HCT116 (cell line): ENCODE measurements at regions not wholly inside any gene's neighbourhood (a gene's known extent, or its start where the extent isn't known, plus 50 kb on each side); places are given as distances from the start of the nearest gene placed in this dataset.

ENCODE experiments used
- ATAC-seq: fragments of 200-7000 bp; cut with Tn5 transposase; 2 replicates; pipeline ENCODE4 v1.9.1; 2020; ENCODE audit warnings: mild to moderate bottlenecking, moderate library complexity
- BruUV-seq: library from RNA; stranded (reverse); fragments of 400-500 nt; replicated peaks from 2 replicates; lab custom pipeline; 2021; lab: Mats Ljungman, UMichigan
- CTCF ChIA-PET: fragments of 300-600 bp; sonication (Branson Sonifier 250); formaldehyde crosslinking; loops from one replicate; lab custom pipeline; 2021; ENCODE audit warnings: antibody characterized with exemption; lab: Charles Lee
- POLR2A ChIA-PET: fragments of 300-600, 350-600 bp; sonication (Branson Sonifier 250); formaldehyde crosslinking; loops from one replicate; lab custom pipeline; 2021; ENCODE audit warnings: antibody characterized with exemption; lab: Charles Lee
- RAD21 ChIA-PET, 2 experiments: fragments of 300-600 bp; sonication (Branson Sonifier 250); formaldehyde crosslinking; loops; one replicate each; lab custom pipeline; 2023; ENCODE audit warnings: low total read pairs in 2 of 2; ENCODE audit not compliant: uncharacterized antibody in 2 of 2, unreplicated experiment in 2 of 2, low non-redundant PET in 1 of 2; lab: Charles Lee
- DNase-seq: peaks from one replicate; pipeline ENCODE4 v3.0.0-alpha.2; 2010; ENCODE audit warnings: low read depth, low spot score
- H2AFZ ChIP-seq: fragments of 200-600 bp; shearing (Covaris generic), sonication (generic); 2 replicates; pipeline ENCODE4 v1.6.1; 2017; ENCODE audit warnings: low read depth, mixed run types, mixed read lengths, antibody characterized with exemption, low read length; ENCODE audit not compliant: poor library complexity, severe bottlenecking
- H3K27ac ChIP-seq: 2 replicates; pipeline ENCODE4 v1.5.1; 2012; ENCODE audit warnings: low read depth, low read length
- H3K27me3 ChIP-seq: fragments of 200-600 bp; sonication (generic); 2 replicates; pipeline ENCODE4 v1.6.1; 2016; ENCODE audit warnings: mixed run types, low read length, mixed read lengths; ENCODE audit not compliant: insufficient read depth
- H3K36me3 ChIP-seq, 2 experiments: fragments of 200-500 bp in 1 of 2; fragments of 200-600 bp in 1 of 2; sonication (Bioruptor generic) in 1 of 2; sonication (generic) in 1 of 2; 2 replicates each; pipeline versions ENCODE4 v1.5.1 to v1.6.1; 2014 to 2016; ENCODE audit warnings: low read length in 2 of 2, inconsistent platforms in 1 of 2, mixed read lengths in 1 of 2, mixed run types in 1 of 2; ENCODE audit not compliant: insufficient read depth in 2 of 2, control insufficient read depth in 1 of 2
- H3K4me1 ChIP-seq, 2 experiments: fragments of 200-600 bp in 1 of 2; sonication (generic) in 1 of 2; 2 replicates each; pipeline versions ENCODE4 v1.5.1 to v1.6.1; 2012 to 2017; ENCODE audit warnings: low read length in 2 of 2, inconsistent platforms in 1 of 2, mild to moderate bottlenecking in 1 of 2, mixed read lengths in 1 of 2, mixed run types in 1 of 2, moderate library complexity in 1 of 2; ENCODE audit not compliant: insufficient read depth in 2 of 2, control insufficient read depth in 1 of 2
- H3K4me2 ChIP-seq: fragments of 200-600 bp; sonication (generic); 2 replicates; pipeline ENCODE4 v1.6.1; 2017; ENCODE audit warnings: mixed run types, low read length, mixed read lengths
- H3K4me3 ChIP-seq, 2 experiments: fragments of 200-600 bp in 1 of 2; sonication (generic) in 1 of 2; replicated peaks in 1 of 2; 2 replicates each; pipeline ENCODE4 v1.5.1; 2011 to 2016; ENCODE audit warnings: low read length in 2 of 2, control low read depth in 1 of 2, low read depth in 1 of 2, mild to moderate bottlenecking in 1 of 2, mixed read lengths in 1 of 2, mixed run types in 1 of 2
- H3K79me2 ChIP-seq: fragments of 200-600 bp; sonication (generic); 2 replicates; pipeline ENCODE4 v1.6.1; 2017; ENCODE audit warnings: mild to moderate bottlenecking, mixed run types, low read length, moderate library complexity, mixed read lengths; ENCODE audit not compliant: insufficient read depth
- H3K9ac ChIP-seq: fragments of 200-600 bp; sonication (generic); 2 replicates; pipeline ENCODE4 v1.6.1; 2016; ENCODE audit warnings: low read length, mixed read lengths
- H3K9me2 ChIP-seq: fragments of 200-600 bp; sonication (generic), shearing (Covaris generic); 2 replicates; pipeline ENCODE4 v1.6.1; 2017; ENCODE audit warnings: mixed run types, mild to moderate bottlenecking, moderate library complexity; ENCODE audit not compliant: insufficient read depth
- H3K9me3 ChIP-seq, 2 experiments: fragments of 200-500 bp in 1 of 2; fragments of 200-600 bp in 1 of 2; sonication (Bioruptor generic) in 1 of 2; sonication (generic) in 1 of 2; 2 replicates each; pipeline ENCODE4 v1.6.1; 2014 to 2017; ENCODE audit warnings: low read length in 2 of 2, mixed read lengths in 2 of 2, inconsistent platforms in 1 of 2, low read depth in 1 of 2, mild to moderate bottlenecking in 1 of 2, mixed run types in 1 of 2, moderate library complexity in 1 of 2; ENCODE audit not compliant: control insufficient read depth in 1 of 2, insufficient read depth in 1 of 2
- H4K20me1 ChIP-seq: fragments of 200-600 bp; sonication (generic), shearing (Covaris generic); 2 replicates; pipeline ENCODE4 v1.6.1; 2017; ENCODE audit warnings: mixed run types, mild to moderate bottlenecking, moderate library complexity; ENCODE audit not compliant: insufficient read depth
- CBX3 ChIP-seq: IDR thresholded peaks from 2 replicates; pipeline ENCODE4 v1.6.1; 2012; ENCODE audit warnings: low read depth
- CEBPB ChIP-seq: IDR thresholded peaks from 2 replicates; pipeline ENCODE4 v1.6.1; 2012; ENCODE audit warnings: low read depth
- EGR1 ChIP-seq: IDR thresholded peaks from 2 replicates; pipeline ENCODE4 v1.6.1; 2012; ENCODE audit warnings: low read depth
- ELF1 ChIP-seq: IDR thresholded peaks from 2 replicates; pipeline ENCODE4 v1.6.1; 2012; ENCODE audit warnings: low read depth, borderline replicate concordance
- EZH2 ChIP-seq: fragments of 200-600 bp; sonication (generic); IDR thresholded peaks from 2 replicates; pipeline ENCODE4 v1.6.1; 2017; ENCODE audit warnings: antibody characterized with exemption, mixed run types
- EZH2phosphoT487 ChIP-seq: fragments of 200-600 bp; IDR thresholded peaks from 2 replicates; pipeline ENCODE4 v1.6.1; 2018; ENCODE audit warnings: antibody characterized with exemption, borderline replicate concordance
- MAX ChIP-seq: IDR thresholded peaks from 2 replicates; pipeline ENCODE4 v1.6.1; 2012
- POLR2A ChIP-seq: IDR thresholded peaks from 2 replicates; pipeline ENCODE4 v1.7.0; 2011; ENCODE audit warnings: borderline replicate concordance; ENCODE audit not compliant: insufficient read depth, insufficient read length; ENCODE audit errors: extremely low read depth
- POLR2AphosphoS5 ChIP-seq: IDR thresholded peaks from 2 replicates; pipeline ENCODE4 v1.6.1; 2011; ENCODE audit warnings: mild to moderate bottlenecking, low read depth, low read length, moderate library complexity
- REST ChIP-seq: IDR thresholded peaks from 2 replicates; pipeline ENCODE4 v1.6.1; 2012; ENCODE audit warnings: low read depth
- SP1 ChIP-seq: IDR thresholded peaks from 2 replicates; pipeline ENCODE4 v1.6.1; 2012; ENCODE audit warnings: low read depth
- TCF7L2 ChIP-seq: IDR thresholded peaks from 2 replicates; pipeline ENCODE4 v1.7.0; 2011; ENCODE audit warnings: borderline replicate concordance, inconsistent platforms; ENCODE audit not compliant: insufficient read depth, insufficient read length; ENCODE audit errors: extremely low read depth
- YY1 ChIP-seq: IDR thresholded peaks from 2 replicates; pipeline ENCODE4 v1.6.1; 2011; ENCODE audit warnings: low read length, low read depth, moderate library complexity, mild to moderate bottlenecking; ENCODE audit not compliant: insufficient replicate concordance; ENCODE audit errors: extremely low read depth
- ZNF274 ChIP-seq: fragments of 200-500 bp; sonication (Bioruptor generic); IDR thresholded peaks from 2 replicates; pipeline ENCODE4 v1.6.1; 2014; ENCODE audit warnings: mild to moderate bottlenecking, low read depth, low read length, inconsistent platforms
- intact Hi-C: fragments of 100-400 bp; cut with micrococcal nuclease; formaldehyde crosslinking; loops from 2 replicates; pipeline ENCODE4 v1.10.0; 2022
- TF ChIP-seq, protein P1 (sequence below), 3 experiments: fragments of 200-600 bp in 1 of 3; sonication (generic) in 1 of 3; IDR thresholded peaks in 2 of 3; conservative IDR thresholded peaks in 1 of 3; 2 replicates each; pipeline ENCODE4 v1.5.1; 2012 to 2017; ENCODE audit warnings: low read depth in 2 of 3, low read length in 2 of 3, antibody characterized with exemption in 1 of 3, borderline replicate concordance in 1 of 3, control low read depth in 1 of 3, mild to moderate bottlenecking in 1 of 3, mixed read lengths in 1 of 3, mixed run types in 1 of 3, moderate library complexity in 1 of 3; ENCODE audit not compliant: insufficient read depth in 1 of 3
- TF ChIP-seq, protein P2 (sequence below): IDR thresholded peaks from 2 replicates; pipeline ENCODE4 v1.6.1; 2011; ENCODE audit warnings: mild to moderate bottlenecking, low read length, moderate library complexity; ENCODE audit not compliant: insufficient replicate concordance; ENCODE audit errors: extremely low read depth
- TF ChIP-seq, protein P3 (sequence below): IDR thresholded peaks from 2 replicates; pipeline ENCODE4 v1.6.1; 2012

- ATAC-seq, result no peak
- Histone ChIP-seq H3K9me3 (no peaks in the 10 kb centered on the region), H3K27ac (no peak overlapping the region), H3K4me2 (no peak overlapping the region), H4K20me1 (no peaks in the 10 kb centered on the region), H3K9ac (no peak overlapping the region), H3K9me2 (no peaks in the 10 kb centered on the region), H3K27me3 (no peaks in the 10 kb centered on the region), H3K4me1 (no peaks in the 10 kb centered on the region), H3K79me2 (no peaks in the 10 kb centered on the region), H3K36me3 (no peaks in the 10 kb centered on the region), H2AFZ (no peak overlapping the region), H3K4me3 (no peak overlapping the region)
- BruUV-seq, result no TSS peak
- no peak for DNase-seq
- TF ChIP-seq CBX3, result no peak
- TF ChIP-seq POLR2AphosphoS5, result no peak
- TF ChIP-seq ELF1, result no peak
- no peak for TF ChIP-seq TCF7L2
- TF ChIP-seq, protein P1, sequence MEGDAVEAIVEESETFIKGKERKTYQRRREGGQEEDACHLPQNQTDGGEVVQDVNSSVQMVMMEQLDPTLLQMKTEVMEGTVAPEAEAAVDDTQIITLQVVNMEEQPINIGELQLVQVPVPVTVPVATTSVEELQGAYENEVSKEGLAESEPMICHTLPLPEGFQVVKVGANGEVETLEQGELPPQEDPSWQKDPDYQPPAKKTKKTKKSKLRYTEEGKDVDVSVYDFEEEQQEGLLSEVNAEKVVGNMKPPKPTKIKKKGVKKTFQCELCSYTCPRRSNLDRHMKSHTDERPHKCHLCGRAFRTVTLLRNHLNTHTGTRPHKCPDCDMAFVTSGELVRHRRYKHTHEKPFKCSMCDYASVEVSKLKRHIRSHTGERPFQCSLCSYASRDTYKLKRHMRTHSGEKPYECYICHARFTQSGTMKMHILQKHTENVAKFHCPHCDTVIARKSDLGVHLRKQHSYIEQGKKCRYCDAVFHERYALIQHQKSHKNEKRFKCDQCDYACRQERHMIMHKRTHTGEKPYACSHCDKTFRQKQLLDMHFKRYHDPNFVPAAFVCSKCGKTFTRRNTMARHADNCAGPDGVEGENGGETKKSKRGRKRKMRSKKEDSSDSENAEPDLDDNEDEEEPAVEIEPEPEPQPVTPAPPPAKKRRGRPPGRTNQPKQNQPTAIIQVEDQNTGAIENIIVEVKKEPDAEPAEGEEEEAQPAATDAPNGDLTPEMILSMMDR (IDR thresholded peaks at IDR 0.05 in 2 of 3, conservative IDR thresholded peaks at IDR 0.05 in 1 of 3; ENCODE audit: borderline replicate concordance in 1 of 3, insufficient read depth in 1 of 3, low read depth in 2 of 3, low read length in 2 of 3), result no peak
- TF ChIP-seq POLR2A, result no peak
- TF ChIP-seq ZNF274, result no peak
- TF ChIP-seq EZH2phosphoT487, result no peak
- TF ChIP-seq MAX, result no peak
- TF ChIP-seq EGR1, result no peak
- TF ChIP-seq CEBPB, result no peak
- TF ChIP-seq, protein P2, sequence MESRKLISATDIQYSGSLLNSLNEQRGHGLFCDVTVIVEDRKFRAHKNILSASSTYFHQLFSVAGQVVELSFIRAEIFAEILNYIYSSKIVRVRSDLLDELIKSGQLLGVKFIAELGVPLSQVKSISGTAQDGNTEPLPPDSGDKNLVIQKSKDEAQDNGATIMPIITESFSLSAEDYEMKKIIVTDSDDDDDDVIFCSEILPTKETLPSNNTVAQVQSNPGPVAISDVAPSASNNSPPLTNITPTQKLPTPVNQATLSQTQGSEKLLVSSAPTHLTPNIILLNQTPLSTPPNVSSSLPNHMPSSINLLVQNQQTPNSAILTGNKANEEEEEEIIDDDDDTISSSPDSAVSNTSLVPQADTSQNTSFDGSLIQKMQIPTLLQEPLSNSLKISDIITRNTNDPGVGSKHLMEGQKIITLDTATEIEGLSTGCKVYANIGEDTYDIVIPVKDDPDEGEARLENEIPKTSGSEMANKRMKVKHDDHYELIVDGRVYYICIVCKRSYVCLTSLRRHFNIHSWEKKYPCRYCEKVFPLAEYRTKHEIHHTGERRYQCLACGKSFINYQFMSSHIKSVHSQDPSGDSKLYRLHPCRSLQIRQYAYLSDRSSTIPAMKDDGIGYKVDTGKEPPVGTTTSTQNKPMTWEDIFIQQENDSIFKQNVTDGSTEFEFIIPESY, result no peak
- no peak for TF ChIP-seq SP1
- no peak for TF ChIP-seq EZH2
- TF ChIP-seq REST, result no peak
- TF ChIP-seq, protein P3, sequence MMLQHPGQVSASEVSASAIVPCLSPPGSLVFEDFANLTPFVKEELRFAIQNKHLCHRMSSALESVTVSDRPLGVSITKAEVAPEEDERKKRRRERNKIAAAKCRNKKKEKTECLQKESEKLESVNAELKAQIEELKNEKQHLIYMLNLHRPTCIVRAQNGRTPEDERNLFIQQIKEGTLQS, result no peak
- TF ChIP-seq YY1, result no peak
- ChIA-PET RAD21 (no interaction called here), CTCF (no interaction called here), POLR2A (no interaction called here)
- intact Hi-C loops, result no loop called here
These were observed 285.1 kb upstream of the PFKP start for GRCh38 chr10:2782265-2782664.
